ENCODE measurements at regions not wholly inside any gene's neighbourhood (a gene's known extent, or its start where the extent isn't known, plus 50 kb on each side); places are given as distances from the start of the nearest gene placed in this dataset.
"Not testable (repeated sequence)": the region's sequence is repeated elsewhere in the genome, so short reads cannot be mapped to it uniquely, and the experiment has no call there.

DNA sequence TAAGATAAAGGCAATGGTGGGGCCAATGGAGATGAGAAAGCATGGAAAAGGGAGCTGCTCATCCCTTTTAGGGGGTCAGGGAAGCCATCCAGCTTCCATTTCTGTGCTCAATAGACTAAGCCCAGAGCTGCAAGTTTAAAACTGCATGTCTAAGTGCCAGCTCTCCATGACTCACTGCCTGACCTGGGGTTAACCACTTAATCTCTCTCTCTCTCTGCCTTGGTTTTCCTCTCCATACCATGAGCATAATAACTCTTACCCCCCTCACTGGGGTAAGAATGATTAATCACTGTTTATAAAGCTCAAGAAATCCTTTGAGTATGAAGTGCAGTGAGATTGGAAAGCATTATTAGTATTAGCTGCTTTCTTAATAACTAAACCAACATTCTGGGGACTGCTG, 1382.4 kb upstream of the WWC1 start:
- no peak for DNase-seq

DNA sequence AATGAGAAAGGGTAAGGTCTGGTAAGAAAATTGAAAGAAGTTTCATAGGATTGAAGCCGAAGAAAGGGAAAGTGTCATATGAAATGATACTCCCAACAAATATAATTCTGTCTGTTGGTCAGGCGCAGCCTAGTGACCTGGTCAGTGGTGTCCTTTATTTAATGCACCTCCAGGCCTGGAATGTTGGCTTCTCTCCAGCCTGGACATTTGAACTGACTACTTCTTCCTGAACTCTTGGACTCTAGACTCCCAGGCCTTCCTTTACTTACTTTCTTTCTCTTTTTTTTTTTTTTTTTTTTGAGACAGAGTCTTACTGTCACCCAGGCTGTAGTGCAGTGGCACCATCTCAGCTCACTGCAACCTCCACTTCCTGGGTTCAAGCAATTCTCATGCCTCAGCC, 1381.5 kb upstream of the WWC1 start:
- DNase-seq = no peak

DNA sequence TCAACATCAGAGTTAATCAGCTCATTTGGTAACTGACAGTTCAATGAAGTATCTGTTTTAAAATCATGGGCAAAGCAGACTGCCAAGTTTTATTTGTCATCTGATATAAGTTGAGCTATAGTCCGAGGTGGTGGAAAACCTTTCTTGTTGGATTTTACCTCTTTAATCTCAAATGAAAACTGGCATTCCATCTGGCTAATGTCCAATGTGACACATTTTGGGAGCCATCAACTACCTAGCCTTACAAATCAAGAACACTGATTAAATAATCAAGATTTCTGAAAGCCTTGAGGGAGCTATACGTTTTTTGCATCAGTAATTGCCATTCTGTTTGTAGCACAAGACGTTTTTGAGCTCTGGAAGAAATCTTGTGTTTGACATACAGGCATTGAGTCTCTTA, 1380.5 kb upstream of the WWC1 start:
- no peak for DNase-seq

DNA sequence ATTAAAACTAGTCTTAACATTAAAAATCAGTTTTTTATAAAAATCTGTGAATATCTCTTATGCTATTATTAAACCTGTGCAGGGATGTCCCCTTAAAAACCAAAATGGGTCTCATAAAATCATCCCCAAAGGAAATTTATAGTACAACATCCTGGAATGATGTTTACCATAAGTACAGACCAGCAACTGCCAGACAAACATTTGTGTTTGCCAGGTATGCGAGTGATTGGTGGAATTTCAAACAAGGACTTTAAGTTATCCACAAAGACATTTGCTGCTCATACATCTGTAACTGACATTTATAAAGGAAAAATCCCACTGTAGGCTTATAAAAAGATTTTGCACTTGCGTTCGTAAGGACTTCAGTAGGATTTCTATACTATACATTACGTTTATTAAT, 1375.4 kb upstream of the WWC1 start:
- DNase-seq = no peak

DNA sequence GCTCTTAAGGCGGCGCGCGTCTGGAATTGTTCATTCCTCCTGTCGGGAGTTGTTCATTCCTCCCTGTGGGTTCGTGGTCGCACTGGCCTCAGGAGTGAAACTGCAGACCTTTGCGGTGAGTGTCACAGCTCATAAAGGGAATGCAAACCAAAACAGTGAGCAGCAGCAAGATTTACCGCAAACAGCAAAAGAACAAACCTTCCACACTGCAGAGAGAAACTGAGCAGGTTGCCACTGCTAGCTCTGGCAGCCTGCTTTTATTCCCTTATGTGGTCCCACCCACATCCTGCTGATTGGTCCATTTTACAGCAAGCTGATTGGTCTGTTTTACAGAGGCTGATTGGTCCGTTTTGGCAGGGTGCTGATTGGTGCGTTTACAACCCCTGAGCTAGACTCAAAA, 1365.3 kb upstream of the WWC1 start:
- no peak for DNase-seq

DNA sequence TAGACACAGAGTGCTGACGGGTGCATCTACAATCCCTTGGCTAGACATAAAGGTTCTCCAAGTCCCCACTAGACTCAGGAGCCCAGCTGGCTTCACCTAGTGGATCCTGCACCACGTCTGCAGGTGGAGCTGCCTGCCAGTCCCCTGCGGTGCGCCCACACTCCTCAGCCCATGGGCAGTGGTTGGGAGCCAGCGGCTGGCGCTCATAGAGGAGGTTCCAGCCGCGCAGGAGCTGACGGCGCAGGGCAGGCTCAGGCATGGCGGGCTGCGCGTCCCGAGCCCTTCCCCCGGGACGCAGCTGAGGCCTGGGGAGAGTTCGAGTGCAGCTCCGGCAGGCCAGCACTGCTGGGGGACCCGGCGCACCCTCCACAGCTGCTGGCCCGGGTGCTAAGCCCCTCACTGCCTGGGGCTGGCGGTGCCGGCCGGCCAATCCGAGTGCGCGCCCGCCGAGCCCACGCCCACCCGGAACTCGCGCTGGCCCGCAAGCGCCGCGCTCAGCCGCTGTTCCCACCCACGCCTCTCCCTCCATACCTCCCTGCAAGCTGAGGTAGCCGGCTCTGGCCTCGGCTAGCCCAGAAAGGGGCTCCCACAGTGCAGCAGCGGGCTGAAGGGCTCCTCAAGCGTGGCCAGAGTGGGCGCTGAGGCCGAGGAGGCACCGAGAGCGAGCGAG, 1364.5 kb upstream of the WWC1 start:
- not testable (repeated sequence) for DNase-seq

DNA sequence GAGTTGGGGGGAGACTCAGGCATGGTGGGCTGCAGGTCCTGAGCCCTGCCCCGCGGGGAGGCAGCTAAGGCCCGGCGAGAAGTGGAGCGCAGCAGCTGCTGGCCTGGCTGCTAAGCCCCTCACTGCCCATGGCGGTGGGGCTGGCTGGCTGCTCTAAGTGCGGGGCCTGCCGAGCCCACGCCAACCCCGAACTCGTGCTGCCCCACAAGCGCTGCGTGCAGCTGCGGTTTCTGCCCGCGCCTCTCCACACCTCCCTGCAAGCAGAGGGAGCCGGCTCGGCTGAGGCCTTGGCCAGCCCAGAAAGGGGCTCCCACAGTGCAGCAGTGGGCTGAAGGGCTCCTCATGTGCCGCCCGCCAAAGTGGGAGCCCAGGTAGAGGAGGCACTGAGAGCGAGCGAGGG, 1355.1 kb upstream of the WWC1 start:
- no peak for DNase-seq

DNA sequence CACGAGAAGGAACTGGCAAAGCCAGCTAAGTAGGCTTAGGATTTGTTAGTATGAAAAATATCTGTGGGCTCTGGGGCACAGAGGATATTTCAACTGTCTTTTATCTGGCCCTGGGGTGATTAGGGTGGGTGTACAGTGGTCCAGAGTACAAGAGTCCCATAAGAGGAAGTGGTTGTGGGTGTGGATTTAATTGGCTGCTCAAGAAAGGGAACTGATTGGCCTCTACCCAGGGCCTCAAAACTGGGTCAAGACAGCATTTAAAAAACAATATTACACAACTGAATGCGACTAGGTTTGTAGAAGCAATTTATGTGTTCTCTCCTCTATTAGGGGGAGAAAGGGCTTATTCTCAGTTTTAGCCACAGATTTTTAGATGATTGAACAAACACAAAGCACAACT, 1353.4 kb upstream of the WWC1 start:
- DNase-seq = no peak

DNA sequence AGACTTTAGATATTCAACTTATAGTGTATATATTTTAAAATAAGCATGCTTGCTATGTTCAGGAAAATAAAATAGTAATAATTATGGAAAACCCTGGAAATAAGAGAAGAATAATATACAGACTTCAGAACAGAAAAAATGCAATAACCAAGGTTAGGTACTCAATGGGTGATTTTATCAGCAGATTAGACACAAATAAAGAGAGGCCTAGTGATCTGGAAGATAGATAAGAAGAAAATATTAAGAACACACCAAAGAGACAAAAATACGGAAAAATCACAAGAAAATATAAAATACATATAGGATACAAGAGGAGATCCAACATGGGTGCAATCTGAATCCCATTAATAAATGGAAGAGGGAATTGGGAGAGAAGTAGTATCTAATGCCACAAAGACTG, 1348.5 kb upstream of the WWC1 start:
- no peak for DNase-seq

DNA sequence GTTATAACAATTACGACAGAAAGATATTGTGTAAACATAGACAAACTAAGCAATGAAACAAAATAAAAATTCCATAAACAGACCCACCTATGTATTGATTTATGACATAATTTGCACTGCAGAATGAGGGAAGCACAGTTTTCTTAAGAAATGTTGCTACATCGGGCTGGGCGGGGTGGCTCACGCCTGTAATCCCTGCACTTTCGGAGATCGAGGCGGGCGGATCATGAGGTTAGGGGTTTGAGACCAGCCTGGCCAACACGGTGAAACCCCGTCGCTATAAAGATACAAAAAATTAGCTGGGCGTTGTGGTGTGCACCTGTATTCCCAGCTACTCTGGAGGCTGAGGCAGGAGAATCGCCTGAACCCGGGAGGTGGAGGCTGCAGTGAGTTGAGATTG, 1344.4 kb upstream of the WWC1 start:
- no peak for DNase-seq

DNA sequence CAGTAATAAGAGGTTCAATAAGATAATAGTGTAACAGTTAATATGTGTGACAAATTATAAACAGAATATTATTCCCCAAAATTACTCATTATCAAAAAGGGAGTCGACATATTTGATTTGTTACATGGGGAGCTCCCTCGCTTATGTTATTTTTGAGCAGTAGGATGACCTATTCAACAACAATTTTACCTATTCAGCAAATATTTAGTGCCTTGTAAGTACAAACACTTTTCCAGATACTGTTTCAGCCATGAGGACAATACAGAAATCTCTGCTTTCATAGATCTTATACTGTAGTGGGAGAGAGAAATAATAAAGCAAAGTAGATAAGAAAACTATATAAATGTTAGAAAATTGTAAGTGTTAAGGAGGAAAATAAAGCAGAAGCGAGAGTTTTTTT, 1342.8 kb upstream of the WWC1 start:
- DNase-seq = no peak

DNA sequence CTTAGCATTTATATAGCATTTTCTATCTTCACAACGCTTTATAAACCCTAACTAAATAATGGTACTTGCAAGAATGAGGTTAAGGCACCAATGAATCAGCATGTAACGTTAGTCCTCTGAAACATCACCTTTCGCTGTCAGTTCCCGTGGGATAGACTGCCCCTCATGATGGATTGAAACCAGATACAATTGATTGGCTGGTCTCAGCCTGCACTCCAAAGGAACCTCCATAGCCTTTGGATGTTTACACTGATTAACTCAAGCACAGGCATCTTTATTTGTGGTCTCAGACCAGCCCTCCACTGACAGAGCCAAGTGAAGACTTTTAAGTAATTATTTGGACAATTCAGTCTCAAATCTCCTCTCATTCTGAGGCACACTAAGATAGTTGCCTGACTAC, 1339.4 kb upstream of the WWC1 start:
- no peak for DNase-seq

DNA sequence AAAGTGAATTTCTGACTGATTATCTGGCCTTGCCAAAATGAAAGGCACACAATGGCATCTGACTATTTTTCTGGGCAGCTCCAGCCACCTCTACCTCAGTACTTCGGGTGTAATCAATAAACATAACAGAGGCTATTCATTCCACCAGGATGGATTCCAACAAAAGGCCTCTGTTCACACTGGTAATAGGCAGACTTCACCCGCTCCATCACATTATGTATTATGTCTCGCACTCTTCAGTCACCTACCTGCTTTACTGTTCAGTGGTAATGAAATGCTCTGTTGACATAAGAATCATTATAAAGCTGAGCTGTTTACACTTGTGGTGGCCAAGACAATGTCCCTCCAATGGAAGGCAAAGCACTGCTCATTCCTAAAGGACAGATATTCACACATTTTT, 1333.7 kb upstream of the WWC1 start:
- DNase-seq = no peak

DNA sequence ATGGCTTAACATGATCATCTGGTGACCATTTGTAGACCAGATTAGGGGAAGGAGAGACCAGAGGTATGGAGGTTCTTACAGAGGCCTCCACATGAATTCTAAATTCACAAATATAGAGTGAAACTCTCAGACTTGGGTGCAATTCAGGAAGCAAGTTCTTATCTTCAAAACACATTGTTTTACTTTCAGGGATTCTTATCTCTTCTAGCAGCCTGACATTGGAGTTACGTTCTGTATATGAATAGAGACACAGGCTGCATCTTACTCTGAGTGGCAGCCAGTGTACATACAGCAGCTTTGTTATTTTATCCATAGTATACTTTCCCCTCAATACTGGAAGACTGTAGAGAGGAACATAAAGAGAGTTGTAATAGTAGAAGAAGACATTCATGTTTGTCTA, 1331.7 kb upstream of the WWC1 start:
- no peak for DNase-seq

DNA sequence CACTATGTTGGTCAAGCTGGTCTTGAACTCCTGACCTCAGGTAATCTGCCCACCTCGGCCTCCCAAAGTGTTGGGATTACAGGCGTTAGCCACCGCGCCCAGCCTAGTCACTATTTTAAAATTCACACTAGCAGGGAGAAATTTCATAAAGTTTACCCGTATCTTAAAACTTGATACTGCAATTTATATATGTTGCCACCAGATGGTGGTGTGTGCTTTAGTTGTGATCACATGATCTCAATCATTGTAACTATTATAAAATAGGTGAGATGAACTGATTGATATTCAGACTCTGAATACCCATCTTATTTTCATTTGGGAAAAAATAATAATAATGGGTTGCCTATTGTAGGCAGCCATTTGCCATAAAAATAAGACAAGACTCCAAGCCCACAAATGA, 1330.4 kb upstream of the WWC1 start:
- no peak for DNase-seq

DNA sequence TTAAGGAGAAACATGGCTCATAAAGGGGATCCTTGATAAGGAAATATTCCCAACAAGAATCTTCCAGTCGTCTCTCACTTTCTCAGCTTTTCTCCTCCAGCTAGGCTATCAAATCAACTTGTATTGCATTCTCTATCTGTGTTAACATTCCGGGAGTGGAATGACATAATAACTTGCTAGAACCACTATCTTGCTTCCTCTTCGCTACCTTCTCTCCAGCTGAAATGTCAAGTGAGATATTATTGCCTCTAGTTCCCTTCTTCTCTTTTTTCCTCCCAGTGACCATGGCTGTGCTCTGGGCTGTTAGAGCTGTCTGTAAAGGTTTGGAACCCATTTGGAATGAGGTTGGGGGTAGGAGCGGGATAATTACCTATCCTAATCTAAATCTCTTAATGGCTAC, 1329.5 kb upstream of the WWC1 start:
- no peak for DNase-seq

DNA sequence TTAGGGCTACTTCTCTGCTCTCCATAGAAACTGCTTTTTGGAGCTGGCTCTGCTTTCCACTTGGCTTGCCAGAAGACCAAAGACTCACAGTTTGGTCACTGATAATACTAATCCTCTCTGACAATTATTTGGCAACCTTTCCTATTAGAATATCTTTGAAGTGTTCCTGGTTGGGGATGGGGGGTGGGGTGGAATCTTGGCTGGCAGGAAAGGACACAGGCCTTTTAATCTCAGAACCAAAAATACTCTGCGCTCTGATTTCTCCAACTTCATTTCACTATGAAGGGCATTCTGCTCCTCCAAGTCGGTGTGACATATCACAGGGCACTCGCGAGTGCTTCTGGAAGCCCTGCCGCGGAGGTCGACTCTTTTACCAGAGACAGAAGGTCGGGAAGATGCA, 1329.0 kb upstream of the WWC1 start:
- no peak for DNase-seq

DNA sequence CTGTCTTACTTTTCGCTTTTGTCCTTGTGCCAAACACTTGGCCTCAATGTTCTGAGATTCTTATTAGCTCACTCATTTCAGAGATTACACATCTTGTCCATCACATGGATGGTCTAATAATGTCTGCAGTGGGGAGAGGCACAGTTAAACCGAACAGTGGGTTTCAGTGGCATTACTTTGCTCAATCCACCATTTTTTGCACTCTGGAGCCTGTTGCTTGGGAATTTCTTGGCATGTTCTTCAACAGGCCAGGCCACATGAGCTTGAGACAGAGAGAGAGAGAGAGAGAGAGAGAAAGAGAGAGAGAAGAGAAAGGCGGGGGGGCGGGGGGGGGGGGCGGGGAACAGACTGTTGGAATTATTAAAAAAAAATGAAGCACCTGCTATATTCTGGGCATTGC, 1327.8 kb upstream of the WWC1 start:
- no peak for DNase-seq

DNA sequence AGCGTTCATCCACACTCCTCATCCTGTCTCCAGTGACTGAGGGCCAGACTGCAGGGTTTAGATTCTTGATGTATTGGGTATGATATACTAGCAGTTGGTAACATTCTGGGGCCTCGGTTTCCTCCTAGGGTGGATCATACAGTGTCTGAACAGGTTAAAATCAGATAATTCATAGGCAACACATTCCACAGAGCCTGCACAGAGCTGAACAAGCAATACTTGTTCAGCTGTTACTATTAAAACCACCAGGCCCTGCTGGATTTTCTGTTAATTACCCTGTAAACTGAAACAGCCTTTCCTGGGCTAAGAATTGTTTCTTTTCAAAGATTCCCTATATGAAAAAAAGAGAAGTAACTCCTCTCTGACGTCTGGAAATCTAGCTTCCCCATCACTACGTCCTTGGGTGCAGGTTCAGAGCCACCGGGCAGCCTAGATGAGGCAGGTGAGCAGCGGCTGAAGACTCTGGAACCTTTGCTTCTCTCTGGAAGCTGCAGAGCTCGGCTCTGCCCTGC, 1313.5 kb upstream of the WWC1 start:
- no peak for DNase-seq

DNA sequence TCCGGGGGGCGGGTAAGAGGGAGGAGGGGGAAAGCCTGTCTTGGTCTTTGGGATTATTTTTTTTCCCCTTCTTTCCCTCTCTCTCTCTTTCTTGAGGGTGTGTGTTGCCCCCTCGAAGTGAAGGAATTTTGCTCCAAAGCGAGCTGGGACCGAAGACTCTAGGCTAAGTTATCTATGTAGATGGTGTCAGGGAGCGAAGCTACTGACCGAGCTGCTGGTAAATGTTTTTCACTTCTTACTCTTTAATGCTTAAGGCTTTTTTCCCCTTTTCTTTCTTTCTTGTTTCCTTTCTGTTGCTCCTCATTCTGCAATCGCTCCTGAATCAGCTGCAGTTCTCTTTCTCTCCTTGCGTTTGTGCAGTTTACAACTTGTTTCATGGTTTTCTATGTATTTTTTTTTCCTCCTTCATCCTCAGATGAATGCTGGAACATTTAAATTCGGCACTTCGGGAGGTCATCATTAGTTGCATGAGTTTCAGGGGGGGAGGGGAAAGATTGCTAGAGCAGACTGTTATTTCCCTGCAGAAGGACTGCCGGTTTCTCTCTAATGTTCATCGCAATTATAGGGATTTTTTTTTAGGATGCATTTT, 1312.0 kb upstream of the WWC1 start:
- peak; percentile 12 for DNase-seq

DNA sequence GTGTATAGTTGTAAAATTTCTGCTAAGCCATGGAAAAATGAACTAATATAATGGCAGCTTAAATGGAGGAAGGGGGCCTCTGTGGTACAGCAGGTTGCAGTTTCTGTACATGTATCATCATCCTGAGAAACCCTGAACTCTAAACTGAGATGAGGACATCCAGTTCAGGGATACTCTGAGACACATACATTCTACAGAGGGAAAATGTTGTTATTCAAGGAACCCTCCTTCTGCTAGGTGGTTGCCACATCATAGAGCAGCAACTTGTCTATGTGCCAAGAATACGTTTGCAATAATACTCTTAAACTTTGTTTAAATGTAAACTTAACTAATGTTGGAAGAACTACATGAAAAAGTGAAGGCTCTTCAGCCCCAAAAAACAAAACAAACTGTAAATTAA, 1310.8 kb upstream of the WWC1 start:
- no peak for DNase-seq

DNA sequence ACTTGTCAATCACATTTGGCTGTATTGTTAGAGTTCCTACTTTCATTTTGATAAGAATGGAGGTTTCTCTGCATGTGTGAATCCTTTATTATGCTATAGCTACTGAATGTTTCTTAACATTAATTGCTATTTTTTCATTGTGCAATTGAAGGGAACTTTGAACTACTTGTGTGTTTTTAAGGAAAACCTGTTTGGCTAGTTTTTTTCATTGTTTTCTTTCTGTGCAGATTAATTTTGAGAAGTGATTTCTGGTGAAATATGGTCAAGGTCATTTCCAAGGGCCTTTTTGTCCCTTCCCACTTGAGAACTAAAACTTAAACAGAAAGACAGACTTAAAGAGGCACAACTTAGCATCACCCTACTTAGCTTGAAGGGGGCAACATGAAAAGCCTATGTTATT, 1309.2 kb upstream of the WWC1 start:
- no peak for DNase-seq

DNA sequence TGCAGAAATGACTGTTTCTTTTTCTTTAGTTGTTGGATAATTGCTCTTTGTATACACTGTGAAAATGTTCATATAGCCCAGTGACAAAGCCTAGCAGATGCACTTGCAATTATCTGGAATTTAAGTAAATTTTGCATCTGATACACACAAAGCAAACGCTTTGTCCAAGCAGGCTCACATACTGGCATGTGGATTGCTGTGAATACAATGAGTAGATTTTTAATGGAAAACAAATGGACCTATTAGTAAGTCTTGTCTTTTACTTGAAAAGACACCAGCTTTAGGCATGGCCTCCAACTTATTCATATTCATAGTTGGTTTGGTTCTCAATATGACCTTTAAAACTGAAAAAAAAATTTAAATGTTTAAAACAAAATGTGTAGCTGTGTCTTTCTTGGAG, 1299.8 kb upstream of the WWC1 start:
- DNase-seq = no peak

DNA sequence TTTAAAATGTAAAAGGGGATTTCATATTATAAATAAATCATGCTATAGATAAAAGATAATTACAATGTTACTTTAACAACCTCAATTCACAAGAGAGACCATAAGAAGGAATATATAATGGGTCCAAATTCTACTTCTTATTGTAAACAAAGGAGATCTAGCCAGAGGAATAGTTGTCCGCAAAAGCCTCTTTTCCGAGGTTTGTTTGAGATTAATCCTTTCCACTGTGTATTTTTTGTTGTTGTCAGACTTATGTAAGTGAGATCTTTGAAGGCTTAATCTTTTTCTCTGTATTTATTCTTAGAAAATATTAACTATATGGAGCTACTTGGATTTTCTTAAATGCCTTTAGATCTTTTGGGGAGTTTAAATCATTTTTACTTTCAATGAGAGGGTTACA, 1299.3 kb upstream of the WWC1 start:
- no peak for DNase-seq
